Liver (tissue), 8 donors: ENCODE measurements at regions not wholly inside any gene's neighbourhood (a gene's known extent, or its start where the extent isn't known, plus 50 kb on each side); places are given as distances from the start of the nearest gene placed in this dataset.
"Not testable (repeated sequence)": the region's sequence is repeated elsewhere in the genome, so short reads cannot be mapped to it uniquely, and the experiment has no call there.

Experiments used
- DNase-seq: peaks from one replicate; pipeline ENCODE4 v3.0.0-alpha.2; 2017; ENCODE audit warnings: low spot score
- H3K27ac ChIP-seq, 2 donors: one replicate each; pipeline ENCODE4 v1.7.0; 2013; ENCODE audit warnings: inconsistent platforms in 2 of 2, low read length in 2 of 2, control low read depth in 1 of 2, low read depth in 1 of 2, mild to moderate bottlenecking in 1 of 2
- H3K27me3 ChIP-seq, 4 donors: one replicate each; pipeline versions ENCODE4 v1.6.1 to v1.7.0; 2013; ENCODE audit warnings: low read length in 3 of 4, inconsistent platforms in 1 of 4, mild to moderate bottlenecking in 1 of 4, moderate library complexity in 1 of 4; ENCODE audit not compliant: control insufficient read depth in 4 of 4, insufficient read depth in 4 of 4
- H3K36me3 ChIP-seq, 4 donors: one replicate each; pipeline versions ENCODE4 v1.6.1 to v1.7.0; 2013; ENCODE audit warnings: low read length in 3 of 4, mild to moderate bottlenecking in 3 of 4, low read depth in 1 of 4, moderate library complexity in 1 of 4; ENCODE audit not compliant: control insufficient read depth in 4 of 4, insufficient read depth in 3 of 4
- H3K4me1 ChIP-seq, 4 donors: one replicate each; pipeline versions ENCODE4 v1.6.1 to v1.7.0; 2013; ENCODE audit warnings: low read length in 3 of 4, mild to moderate bottlenecking in 3 of 4, moderate library complexity in 1 of 4; ENCODE audit not compliant: control insufficient read depth in 4 of 4, insufficient read depth in 4 of 4
- H3K4me3 ChIP-seq, 3 donors: one replicate each; pipeline versions ENCODE4 v1.6.1 to v1.7.0; 2013; ENCODE audit warnings: low read length in 3 of 3, control low read depth in 1 of 3, low read depth in 1 of 3, mild to moderate bottlenecking in 1 of 3
- H3K9ac ChIP-seq, 2 donors: one replicate each; pipeline ENCODE4 v1.7.0; 2013; ENCODE audit warnings: low read length in 2 of 2, mild to moderate bottlenecking in 2 of 2, moderate library complexity in 2 of 2, control low read depth in 1 of 2, low read depth in 1 of 2
- H3K9me3 ChIP-seq, 4 donors: one replicate each; pipeline versions ENCODE4 v1.6.1 to v1.7.0; 2013; ENCODE audit warnings: low read length in 3 of 4; ENCODE audit not compliant: control insufficient read depth in 4 of 4
- FOXA2 ChIP-seq: IDR thresholded peaks from 2 replicates; pipeline ENCODE4 v1.6.1; 2016; ENCODE audit warnings: antibody characterized with exemption
- GABPA ChIP-seq, 2 donors: IDR thresholded peaks in 1 of 2; conservative IDR thresholded peaks in 1 of 2; 2 replicates each; pipeline ENCODE4 v1.6.1; 2016; ENCODE audit warnings: antibody characterized with exemption in 2 of 2, mild to moderate bottlenecking in 1 of 2, moderate library complexity in 1 of 2
- HNF4A ChIP-seq, 2 donors: conservative IDR thresholded peaks; 2 replicates each; pipeline ENCODE4 v1.6.1; 2016; ENCODE audit warnings: antibody characterized with exemption in 2 of 2, mild to moderate bottlenecking in 2 of 2
- HNF4G ChIP-seq: IDR thresholded peaks from 2 replicates; pipeline ENCODE4 v1.6.1; 2016; ENCODE audit warnings: antibody characterized with exemption
- JUND ChIP-seq, 2 donors: IDR thresholded peaks; 2 replicates each; pipeline ENCODE4 v1.6.1; 2016; ENCODE audit warnings: antibody characterized with exemption in 2 of 2
- MAX ChIP-seq: IDR thresholded peaks from 2 replicates; pipeline ENCODE4 v1.6.1; 2016; ENCODE audit warnings: antibody characterized with exemption
- NR2F2 ChIP-seq: IDR thresholded peaks from 2 replicates; pipeline ENCODE4 v1.6.1; 2016; ENCODE audit warnings: antibody characterized with exemption
- RAD21 ChIP-seq, 2 donors: IDR thresholded peaks; 2 replicates each; pipeline ENCODE4 v1.6.1; 2016; ENCODE audit warnings: antibody characterized with exemption in 2 of 2, mild to moderate bottlenecking in 2 of 2
- RXRA ChIP-seq, 2 donors: IDR thresholded peaks; 2 replicates each; pipeline ENCODE4 v1.6.1; 2017 to 2018; ENCODE audit warnings: antibody characterized with exemption in 2 of 2, mild to moderate bottlenecking in 1 of 2
- SP1 ChIP-seq: IDR thresholded peaks from 2 replicates; pipeline ENCODE4 v1.6.1; 2018; ENCODE audit warnings: antibody characterized with exemption, mild to moderate bottlenecking
- YY1 ChIP-seq: IDR thresholded peaks from 2 replicates; pipeline ENCODE4 v1.6.1; 2016; ENCODE audit warnings: antibody characterized with exemption, mild to moderate bottlenecking
- ZBTB33 ChIP-seq: IDR thresholded peaks from 2 replicates; pipeline ENCODE4 v1.6.1; 2016; ENCODE audit warnings: antibody characterized with exemption
- WGBS: extraction: QIAGEN DNeasy Blood & Tissue Kit; methylation state at CpG from one replicate; pipeline ENCODE4 v1.1.7; 2013; 5-methylcytosine and 5-hydroxymethylcytosine counted together
- TF ChIP-seq, protein P1 (sequence below): IDR thresholded peaks from 2 replicates; pipeline ENCODE4 v1.6.1; 2016; ENCODE audit warnings: antibody characterized with exemption
- TF ChIP-seq, protein P2 (sequence below): fragments of 150-350 bp; IDR thresholded peaks from 2 replicates; pipeline ENCODE4 v1.5.1; 2017; ENCODE audit warnings: improper control_type of control experiment, low read depth, low read length; ENCODE audit not compliant: missing input control
- donor health status: healthy.
- donor health status: healthy.
- donor health status: healthy.
- donor health status: healthy.
- donor health status: healthy.

- TF ChIP-seq GABPA (IDR thresholded peaks at IDR 0.05 in 1 of 2, conservative IDR thresholded peaks at IDR 0.05 in 1 of 2) (no peak), JUND (IDR thresholded peaks at IDR 0.05) (no peak), SP1 (no peak)
- Histone ChIP-seq H3K36me3 (no peaks in the 10 kb centered on the region), H3K9ac (no peak overlapping the region), H3K27ac (no peak overlapping the region), H3K27me3 (no peaks in the 10 kb centered on the region), H3K4me1 (no peaks in the 10 kb centered on the region), H3K9me3 (peaks cover 0 to 3% (median 0%) of the 10 kb centered on the region in 4 donors), H3K4me3 (no peak overlapping the region)
- no peak for DNase-seq
- WGBS, result 67% methylated on average over 1 of the region's 1 CpG
Observed at GRCh38 chr2:84131278-84131830, 327.7 kb downstream of the SUCLG1 start.

DNA sequence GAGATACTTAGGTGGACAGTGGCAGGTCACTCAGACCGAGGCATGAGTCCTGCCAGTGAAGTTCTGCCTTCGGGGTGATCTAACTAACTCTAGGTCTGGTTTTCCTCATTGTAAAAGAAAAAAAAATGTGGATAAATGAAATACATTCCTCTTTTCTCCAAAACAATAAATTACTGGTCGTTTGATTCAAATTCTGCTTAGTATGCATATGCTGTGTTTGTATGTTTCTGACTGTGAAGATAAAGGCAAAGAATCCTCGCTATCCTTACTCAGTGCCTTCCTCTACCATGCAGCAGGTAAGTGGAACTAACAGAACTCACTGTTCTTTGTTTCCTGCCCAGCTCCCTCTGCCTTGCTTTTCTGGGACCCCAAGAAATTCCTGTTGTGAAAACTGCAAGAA lies 330.1 kb downstream of the SUCLG1 start:
- Histone ChIP-seq H3K9me3 (peaks cover 0 to 3% (median 0%) of the 10 kb centered on the region in 4 donors), H3K4me3 (no peak overlapping the region), H3K27me3 (no peaks in the 10 kb centered on the region), H3K4me1 (no peaks in the 10 kb centered on the region), H3K9ac (no peak overlapping the region), H3K27ac (no peak overlapping the region), H3K36me3 (no peaks in the 10 kb centered on the region)
- TF ChIP-seq RAD21 (IDR thresholded peaks at IDR 0.05) (no peak), ZBTB33 (no peak), NR2F2 (no peak)
- no peak for DNase-seq
- 75% methylated on average over 4 of the region's 4 CpGs for WGBS

- H3K4me3 ChIP-seq, H3K27me3 ChIP-seq, H3K27ac ChIP-seq, H3K9ac ChIP-seq, H3K4me1 ChIP-seq, H3K36me3 ChIP-seq, DNase-seq, H3K9me3 ChIP-seq: not testable (repeated sequence)
- 89% methylated on average over 8 of the region's 8 CpGs for WGBS
Observed at GRCh38 chr2:84127812-84128211, 331.3 kb downstream of the SUCLG1 start.

- H3K27me3 ChIP-seq, result no peaks in the 10 kb centered on the region
- no peak overlapping the region for H3K27ac ChIP-seq
- H3K4me1 ChIP-seq, result no peaks in the 10 kb centered on the region
- no peak for DNase-seq
- no peak overlapping the region for H3K4me3 ChIP-seq
- H3K9me3 ChIP-seq, result peaks cover 0 to 3% (median 0%) of the 10 kb centered on the region in 4 donors
- no peaks in the 10 kb centered on the region for H3K36me3 ChIP-seq
- WGBS, result 63% methylated on average over 3 of the region's 3 CpGs
- H3K9ac ChIP-seq, result no peak overlapping the region
- TF ChIP-seq RAD21 (IDR thresholded peaks at IDR 0.05), result no peak
- TF ChIP-seq FOXA2, result no peak
- TF ChIP-seq ZBTB33, result no peak
- TF ChIP-seq RXRA (IDR thresholded peaks at IDR 0.05), result no peak
- no peak for TF ChIP-seq NR2F2
- TF ChIP-seq HNF4A (conservative IDR thresholded peaks at IDR 0.05), result no peak
- TF ChIP-seq HNF4G, result no peak
- no peak for TF ChIP-seq GABPA (IDR thresholded peaks at IDR 0.05 in 1 of 2, conservative IDR thresholded peaks at IDR 0.05 in 1 of 2)
- TF ChIP-seq, protein P1, sequence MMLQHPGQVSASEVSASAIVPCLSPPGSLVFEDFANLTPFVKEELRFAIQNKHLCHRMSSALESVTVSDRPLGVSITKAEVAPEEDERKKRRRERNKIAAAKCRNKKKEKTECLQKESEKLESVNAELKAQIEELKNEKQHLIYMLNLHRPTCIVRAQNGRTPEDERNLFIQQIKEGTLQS, result no peak
- TF ChIP-seq MAX, result no peak
- TF ChIP-seq, protein P2, sequence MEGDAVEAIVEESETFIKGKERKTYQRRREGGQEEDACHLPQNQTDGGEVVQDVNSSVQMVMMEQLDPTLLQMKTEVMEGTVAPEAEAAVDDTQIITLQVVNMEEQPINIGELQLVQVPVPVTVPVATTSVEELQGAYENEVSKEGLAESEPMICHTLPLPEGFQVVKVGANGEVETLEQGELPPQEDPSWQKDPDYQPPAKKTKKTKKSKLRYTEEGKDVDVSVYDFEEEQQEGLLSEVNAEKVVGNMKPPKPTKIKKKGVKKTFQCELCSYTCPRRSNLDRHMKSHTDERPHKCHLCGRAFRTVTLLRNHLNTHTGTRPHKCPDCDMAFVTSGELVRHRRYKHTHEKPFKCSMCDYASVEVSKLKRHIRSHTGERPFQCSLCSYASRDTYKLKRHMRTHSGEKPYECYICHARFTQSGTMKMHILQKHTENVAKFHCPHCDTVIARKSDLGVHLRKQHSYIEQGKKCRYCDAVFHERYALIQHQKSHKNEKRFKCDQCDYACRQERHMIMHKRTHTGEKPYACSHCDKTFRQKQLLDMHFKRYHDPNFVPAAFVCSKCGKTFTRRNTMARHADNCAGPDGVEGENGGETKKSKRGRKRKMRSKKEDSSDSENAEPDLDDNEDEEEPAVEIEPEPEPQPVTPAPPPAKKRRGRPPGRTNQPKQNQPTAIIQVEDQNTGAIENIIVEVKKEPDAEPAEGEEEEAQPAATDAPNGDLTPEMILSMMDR, result no peak
- no peak for TF ChIP-seq YY1
- no peak for TF ChIP-seq SP1
Observed at GRCh38 chr2:84126530-84126929, 332.6 kb downstream of the SUCLG1 start.
